T follicular helper cell (primary cell): ENCODE measurements at regions not wholly inside any gene's neighbourhood (a gene's known extent, or its start where the extent isn't known, plus 50 kb on each side); places are given as distances from the start of the nearest gene placed in this dataset.

Experiments
- DNase-seq: peaks from one replicate; pipeline ENCODE4 v3.0.0-alpha.2; 2020; ENCODE audit warnings: low read depth

- no peak for DNase-seq
Measured at GRCh38 chr12:89185181-89185580, 167.1 kb downstream of the DUSP6 start.

- no peak for DNase-seq
Measured at GRCh38 chr12:89183985-89184435, 168.3 kb downstream of the DUSP6 start.

DNA sequence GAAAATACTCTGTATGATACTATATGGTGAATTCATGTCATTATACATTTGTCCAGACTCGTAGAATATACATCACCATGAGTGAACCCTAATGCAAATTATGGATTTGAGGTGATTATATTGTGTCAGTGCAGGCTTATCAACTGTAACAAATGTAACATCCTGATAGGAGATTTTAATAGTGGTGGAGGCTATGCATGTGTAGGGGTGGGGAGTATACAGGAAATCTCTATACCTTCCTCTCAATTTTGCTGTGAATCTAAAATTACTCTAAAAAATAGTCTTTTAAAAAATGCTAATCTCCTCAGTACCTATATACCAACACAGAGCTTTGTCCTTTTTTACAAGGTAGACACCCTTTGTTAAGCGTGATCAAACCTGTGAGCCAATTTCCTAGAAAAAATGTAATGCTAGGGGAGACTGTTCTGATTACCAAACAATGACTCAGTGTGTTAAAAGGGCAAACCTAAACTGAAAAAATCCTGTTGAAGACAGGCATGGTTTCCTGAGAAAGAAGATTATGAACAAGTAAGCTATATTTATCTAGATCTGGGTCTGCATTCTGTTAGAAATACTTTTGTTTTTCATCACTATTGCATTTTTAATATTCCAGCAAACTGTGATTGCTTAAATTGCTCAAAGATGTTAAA is 170.9 kb downstream of the DUSP6 start:
- DNase-seq: no peak

- no peak for DNase-seq
Measured at GRCh38 chr12:89180496-89180895, 171.8 kb downstream of the DUSP6 start.

- no peak for DNase-seq
Measured at GRCh38 chr12:89179983-89180382, 172.3 kb downstream of the DUSP6 start.

- no peak for DNase-seq
Measured at GRCh38 chr12:89179245-89179644, 173.1 kb downstream of the DUSP6 start.

DNA sequence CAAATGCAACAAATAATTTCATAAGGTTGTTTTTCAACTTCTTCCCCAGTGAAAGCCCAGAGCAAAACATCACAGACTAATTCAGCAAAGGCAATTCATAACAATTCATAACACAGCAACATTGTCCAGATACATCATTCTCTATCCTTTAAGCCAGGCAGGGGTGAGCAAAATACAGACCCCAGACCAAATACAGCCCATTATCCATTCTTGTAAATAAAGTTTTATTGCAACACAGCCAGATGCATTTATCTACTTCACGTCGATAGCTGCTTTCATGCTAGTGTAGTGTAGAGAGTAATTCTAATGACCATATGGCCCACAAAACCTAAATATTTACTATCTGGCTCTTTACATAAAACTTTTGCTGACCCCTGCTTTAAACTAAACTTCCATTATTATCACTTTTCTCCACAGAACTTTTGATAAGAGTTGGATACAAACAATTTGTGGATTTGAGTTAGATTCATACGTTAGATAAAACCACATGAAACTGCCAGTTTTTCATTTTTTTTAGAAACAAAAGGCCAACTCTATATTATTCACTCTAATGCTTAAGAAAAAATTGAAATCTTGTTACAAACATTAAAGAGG is 174.4 kb downstream of the DUSP6 start:
- no peak for DNase-seq

DNA sequence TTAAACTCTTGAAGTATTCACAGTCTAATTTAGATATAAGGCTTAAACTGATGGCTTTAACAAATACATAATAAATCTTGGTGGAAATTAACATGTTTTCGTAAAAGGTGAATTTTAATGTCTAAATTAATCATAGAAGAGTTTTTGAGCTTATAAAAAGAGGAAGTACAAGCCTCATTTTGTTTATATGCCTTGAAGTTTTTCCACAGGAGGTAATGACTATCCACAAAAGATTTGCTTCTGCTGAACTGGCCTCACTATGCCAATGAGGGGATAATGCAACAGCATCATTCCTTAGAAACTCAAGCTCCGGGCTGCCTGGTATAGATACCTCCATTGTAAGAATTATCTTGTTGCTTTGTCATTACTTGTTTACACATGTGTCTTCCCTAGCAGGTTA is 175.6 kb downstream of the DUSP6 start:
- DNase-seq: no peak

GRCh38 chr12:89173678-89174077 is 178.6 kb downstream of the DUSP6 start:
- DNase-seq: no peak

GRCh38 chr12:89173096-89173495 is 179.2 kb downstream of the DUSP6 start:
- DNase-seq: no peak

DNA sequence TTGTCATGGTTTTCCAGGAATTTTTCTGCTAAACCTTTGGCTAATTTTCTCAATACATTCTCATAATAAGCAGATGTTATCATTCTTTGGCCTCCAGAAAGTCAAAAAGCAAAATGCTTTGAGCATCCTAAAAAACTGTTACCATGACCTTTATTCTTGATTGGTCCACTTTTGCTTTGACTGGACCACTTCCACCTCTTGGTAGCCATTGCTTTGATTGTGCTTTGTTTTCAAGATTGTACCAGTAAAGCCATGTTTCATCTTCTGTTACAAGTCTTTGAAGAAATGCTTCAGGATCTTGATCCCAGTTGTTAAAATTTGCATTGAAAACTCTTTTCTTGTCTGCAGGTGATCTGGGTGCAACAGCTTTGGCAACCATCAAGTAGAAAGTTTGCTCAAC is 180.1 kb downstream of the DUSP6 start:
- DNase-seq: no peak

DNA sequence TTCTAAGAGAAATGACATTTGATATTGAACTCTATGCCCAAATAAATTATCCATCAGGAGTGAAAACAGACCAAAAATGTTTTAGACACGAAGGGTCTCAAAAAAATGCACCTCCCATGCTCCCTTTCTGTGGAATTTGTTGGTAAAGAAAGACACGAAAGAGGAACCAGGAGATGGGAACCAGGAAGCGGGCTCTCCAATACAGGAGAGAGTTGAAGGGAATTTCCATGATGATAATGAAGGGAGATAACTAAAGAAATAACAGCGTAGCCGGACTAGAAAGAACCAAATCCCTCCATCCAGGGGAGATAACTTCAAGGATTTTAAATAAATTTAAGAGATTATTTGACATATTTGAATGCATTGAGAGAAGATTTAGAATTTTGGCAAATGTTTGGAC is 183.0 kb downstream of the DUSP6 start:
- no peak for DNase-seq

DNA sequence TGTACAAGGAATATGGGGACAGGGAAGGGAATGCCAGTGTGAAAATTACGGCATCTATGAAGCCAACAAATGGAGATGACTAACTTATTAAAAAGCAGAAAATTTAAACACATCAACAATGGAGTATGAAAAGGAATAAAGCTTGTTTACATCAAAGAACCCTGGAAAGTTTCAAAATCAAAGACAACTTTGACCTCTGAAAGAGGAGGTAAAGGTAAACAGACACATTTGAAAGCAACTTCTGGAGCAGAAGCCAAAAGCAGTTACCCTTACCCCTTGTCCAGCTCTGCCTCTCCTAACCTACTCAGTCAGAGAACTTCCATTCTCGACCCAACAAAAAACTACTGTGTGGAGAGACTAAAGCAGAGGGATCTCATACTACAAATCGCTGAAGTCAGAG is 184.3 kb downstream of the DUSP6 start:
- no peak for DNase-seq

- DNase-seq: no peak
Measured at GRCh38 chr12:89166525-89166934, 185.8 kb downstream of the DUSP6 start.

DNA sequence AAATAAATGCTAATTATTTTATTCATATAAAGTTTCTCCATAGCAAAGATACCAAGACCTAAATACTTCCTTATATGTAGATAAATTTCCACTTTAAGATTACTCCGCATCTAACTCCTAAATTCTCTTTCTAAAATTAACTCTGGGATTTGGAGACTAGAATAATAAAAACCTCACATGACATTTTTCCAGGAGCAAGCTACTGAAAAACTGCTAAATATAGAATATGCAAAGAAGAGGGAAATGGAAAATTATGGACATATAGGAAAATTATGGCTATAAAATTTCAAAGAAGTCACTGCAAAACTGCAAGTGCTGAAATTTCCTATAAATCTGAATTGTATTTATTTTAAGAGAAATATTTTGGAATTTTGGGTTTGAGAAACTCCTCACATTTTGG is 186.2 kb downstream of the DUSP6 start:
- no peak for DNase-seq

GRCh38 chr12:89165703-89166102 is 186.6 kb downstream of the DUSP6 start:
- DNase-seq: no peak

DNA sequence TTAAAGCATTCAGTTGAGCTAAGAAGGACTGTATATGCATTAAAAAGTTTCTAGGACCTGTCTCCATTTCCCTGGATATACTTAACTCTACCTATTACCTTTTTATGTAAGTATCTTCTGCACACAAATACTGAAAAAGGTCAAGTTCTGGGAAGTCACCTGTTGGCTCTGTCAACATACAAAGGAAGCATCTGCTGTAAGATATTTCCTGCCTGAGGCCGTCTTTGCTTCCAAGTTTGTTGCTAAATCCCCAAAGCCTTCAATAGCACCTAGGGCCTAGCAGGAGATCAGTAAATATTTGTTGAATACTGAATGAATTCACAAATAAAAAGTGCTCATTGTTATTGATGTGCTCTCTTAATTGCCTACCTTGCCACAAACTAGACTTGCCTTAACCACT is 188.4 kb downstream of the DUSP6 start:
- DNase-seq: no peak

DNA sequence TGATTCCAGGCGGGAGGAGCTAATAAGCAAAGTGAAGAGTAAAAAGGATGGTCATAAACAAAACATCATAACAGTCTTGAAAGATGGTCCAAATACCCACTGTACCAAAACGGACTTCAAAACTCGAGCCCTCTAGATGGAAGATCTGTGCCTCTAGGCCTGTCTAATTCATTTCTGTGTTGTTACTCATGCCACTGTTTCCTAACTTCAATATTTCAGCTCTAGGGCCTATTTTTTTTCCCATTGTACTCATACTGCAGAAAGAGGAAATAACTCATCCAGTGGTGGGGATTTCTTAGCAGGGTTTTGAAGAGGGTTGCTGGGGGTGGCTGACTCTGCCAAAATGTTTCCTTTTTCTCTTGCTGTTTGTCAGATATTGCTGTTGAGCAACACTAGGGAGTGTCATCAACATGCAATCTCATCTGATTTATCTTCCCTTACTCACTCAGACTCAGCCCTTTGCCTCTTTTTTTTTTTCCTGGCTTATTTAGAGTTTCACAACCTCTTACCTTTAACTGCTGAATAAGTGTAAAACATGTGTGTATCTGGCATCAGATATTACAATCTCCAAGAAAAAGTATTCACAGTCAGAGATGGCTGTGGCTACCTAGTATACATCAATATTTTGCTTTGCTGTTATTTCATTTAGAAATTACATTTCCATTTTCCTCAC is 189.6 kb downstream of the DUSP6 start:
- no peak for DNase-seq

- DNase-seq: no peak
Measured at GRCh38 chr12:89161557-89161956, 190.7 kb downstream of the DUSP6 start.

DNA sequence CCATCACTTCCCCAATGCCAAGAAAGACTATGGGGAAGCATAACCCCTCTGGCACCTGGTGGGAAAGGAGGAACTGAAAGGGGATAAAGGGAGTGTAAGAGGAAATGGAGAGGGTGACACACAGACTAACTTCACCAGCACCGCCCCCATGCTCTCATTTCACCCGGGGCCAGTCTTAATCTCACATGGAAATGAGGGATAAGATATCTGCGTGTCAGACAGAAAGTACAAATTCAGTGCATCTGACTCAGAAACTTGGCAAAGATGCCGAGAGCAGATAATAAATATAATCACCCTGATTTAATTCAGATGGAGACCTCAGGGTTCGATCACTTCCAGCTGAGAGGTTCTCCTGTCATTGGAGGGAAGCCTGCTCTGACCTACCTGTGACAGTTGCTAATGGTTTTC is 191.6 kb downstream of the DUSP6 start:
- no peak for DNase-seq

GRCh38 chr12:89157413-89157812 is 194.9 kb downstream of the DUSP6 start:
- no peak for DNase-seq

GRCh38 chr12:89156862-89157262 is 195.4 kb downstream of the DUSP6 start:
- DNase-seq: no peak

GRCh38 chr12:89156340-89156739 is 196.0 kb downstream of the DUSP6 start:
- DNase-seq: no peak

- DNase-seq: no peak
Measured at GRCh38 chr12:89155826-89156225, 196.5 kb downstream of the DUSP6 start.
